Hepatocyte (in vitro differentiated cells): ENCODE measurements at regions not wholly inside any gene's neighbourhood (a gene's known extent, or its start where the extent isn't known, plus 50 kb on each side); places are given as distances from the start of the nearest gene placed in this dataset.
"Not testable (repeated sequence)": the region's sequence is repeated elsewhere in the genome, so short reads cannot be mapped to it uniquely, and the experiment has no call there.

ENCODE experiments used
- CTCF ChIP-seq: fragments of 200-600 bp; sonication (generic); IDR thresholded peaks from 2 replicates; pipeline ENCODE4 v1.5.1; 2016; ENCODE audit warnings: antibody characterized with exemption, mild to moderate bottlenecking; ENCODE audit not compliant: poor library complexity
- EZH2 ChIP-seq: fragments of 200-600 bp; sonication (generic); IDR thresholded peaks from 2 replicates; pipeline ENCODE4 v1.6.1; 2016; ENCODE audit warnings: antibody characterized with exemption, mild to moderate bottlenecking, borderline replicate concordance
- EZH2phosphoT487 ChIP-seq: fragments of 200-600 bp; sonication (generic); IDR thresholded peaks from one replicate; pipeline ENCODE4 v1.6.1; 2018; ENCODE audit warnings: antibody characterized with exemption, mild to moderate bottlenecking, low read depth, moderate library complexity; ENCODE audit not compliant: unreplicated experiment, severe bottlenecking

- TF ChIP-seq CTCF, EZH2phosphoT487, EZH2: not testable (repeated sequence)
Measured at GRCh38 chr11:49558261-49558847, 350.0 kb upstream of the FOLH1 start.
